ENCODE measurements at regions not wholly inside any gene's neighbourhood (a gene's known extent, or its start where the extent isn't known, plus 50 kb on each side); places are given as distances from the start of the nearest gene placed in this dataset.

DNA sequence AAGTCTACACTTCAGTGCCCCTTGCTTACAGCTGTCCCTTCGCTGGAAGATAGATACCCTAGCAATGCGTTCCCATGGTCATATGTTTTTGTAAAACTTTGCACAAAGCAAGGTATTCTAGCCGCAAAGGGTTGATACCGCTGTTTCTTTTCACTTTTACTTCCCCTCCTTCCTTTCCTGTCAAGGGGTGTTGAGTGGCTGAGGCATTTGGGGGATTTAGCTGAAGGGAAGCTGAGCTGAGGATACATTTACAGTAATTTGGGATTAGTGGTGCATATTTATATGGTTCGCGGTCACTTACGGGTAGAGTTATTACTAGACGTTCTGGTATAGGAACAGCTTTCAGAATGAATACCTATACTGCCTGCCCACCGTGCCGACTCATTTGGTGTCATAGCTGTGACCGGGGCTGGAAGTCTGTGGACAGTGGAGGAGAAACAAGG, 86.9 kb upstream of the WNT11 start:
- Histone ChIP-seq H3K27ac (ENCODE audit: low read length) (no peak overlapping the region), H3K4me3 (ENCODE audit: low read depth in 2 of 2, low read length in 2 of 2) (no peak overlapping the region), H3K27me3 (ENCODE audit: control insufficient read depth, insufficient read depth, low read length) (no peaks in the 10 kb centered on the region), H3K4me1 (ENCODE audit: control insufficient read depth, insufficient read depth, low read length) (no peaks in the 10 kb centered on the region), H3K9me3 (ENCODE audit: control insufficient read depth, insufficient read depth, low read depth, low read length) (no peaks in the 10 kb centered on the region), H3K36me3 (ENCODE audit: control insufficient read depth, insufficient read depth, low read length) (no peaks in the 10 kb centered on the region)
- ATAC-seq: no peak
- no TSS peak for BruUV-seq (replicated peaks)
- in situ Hi-C loops (cut with HindIII; ENCODE audit: low pct_unique_long_range_greater_than_20kb, low sequenced_read_pairs): no loop called here
- CTCF ChIA-PET: interaction anchor here (1.1 kb wide), 1 partner anchor 9 kb away, joined by 4 read pairs; no protein-coding TSS in a partner anchor
- TF ChIP-seq, protein P1, sequence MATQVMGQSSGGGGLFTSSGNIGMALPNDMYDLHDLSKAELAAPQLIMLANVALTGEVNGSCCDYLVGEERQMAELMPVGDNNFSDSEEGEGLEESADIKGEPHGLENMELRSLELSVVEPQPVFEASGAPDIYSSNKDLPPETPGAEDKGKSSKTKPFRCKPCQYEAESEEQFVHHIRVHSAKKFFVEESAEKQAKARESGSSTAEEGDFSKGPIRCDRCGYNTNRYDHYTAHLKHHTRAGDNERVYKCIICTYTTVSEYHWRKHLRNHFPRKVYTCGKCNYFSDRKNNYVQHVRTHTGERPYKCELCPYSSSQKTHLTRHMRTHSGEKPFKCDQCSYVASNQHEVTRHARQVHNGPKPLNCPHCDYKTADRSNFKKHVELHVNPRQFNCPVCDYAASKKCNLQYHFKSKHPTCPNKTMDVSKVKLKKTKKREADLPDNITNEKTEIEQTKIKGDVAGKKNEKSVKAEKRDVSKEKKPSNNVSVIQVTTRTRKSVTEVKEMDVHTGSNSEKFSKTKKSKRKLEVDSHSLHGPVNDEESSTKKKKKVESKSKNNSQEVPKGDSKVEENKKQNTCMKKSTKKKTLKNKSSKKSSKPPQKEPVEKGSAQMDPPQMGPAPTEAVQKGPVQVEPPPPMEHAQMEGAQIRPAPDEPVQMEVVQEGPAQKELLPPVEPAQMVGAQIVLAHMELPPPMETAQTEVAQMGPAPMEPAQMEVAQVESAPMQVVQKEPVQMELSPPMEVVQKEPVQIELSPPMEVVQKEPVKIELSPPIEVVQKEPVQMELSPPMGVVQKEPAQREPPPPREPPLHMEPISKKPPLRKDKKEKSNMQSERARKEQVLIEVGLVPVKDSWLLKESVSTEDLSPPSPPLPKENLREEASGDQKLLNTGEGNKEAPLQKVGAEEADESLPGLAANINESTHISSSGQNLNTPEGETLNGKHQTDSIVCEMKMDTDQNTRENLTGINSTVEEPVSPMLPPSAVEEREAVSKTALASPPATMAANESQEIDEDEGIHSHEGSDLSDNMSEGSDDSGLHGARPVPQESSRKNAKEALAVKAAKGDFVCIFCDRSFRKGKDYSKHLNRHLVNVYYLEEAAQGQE (IDR thresholded peaks at IDR 0.05; ENCODE audit: insufficient read depth in 1 of 2, low read depth in 2 of 2, low read length in 1 of 2): no peak
- TF ChIP-seq POLR2AphosphoS5 (IDR thresholded peaks at IDR 0.05; ENCODE audit: low read depth, low read length): no peak
- TF ChIP-seq TCF7L2 (IDR thresholded peaks at IDR 0.05; ENCODE audit: low read depth, low read length): no peak
- no peak for TF ChIP-seq SIN3A (IDR thresholded peaks at IDR 0.05; ENCODE audit: borderline replicate concordance, insufficient read depth, low read depth, low read length)
- TF ChIP-seq, protein P2, sequence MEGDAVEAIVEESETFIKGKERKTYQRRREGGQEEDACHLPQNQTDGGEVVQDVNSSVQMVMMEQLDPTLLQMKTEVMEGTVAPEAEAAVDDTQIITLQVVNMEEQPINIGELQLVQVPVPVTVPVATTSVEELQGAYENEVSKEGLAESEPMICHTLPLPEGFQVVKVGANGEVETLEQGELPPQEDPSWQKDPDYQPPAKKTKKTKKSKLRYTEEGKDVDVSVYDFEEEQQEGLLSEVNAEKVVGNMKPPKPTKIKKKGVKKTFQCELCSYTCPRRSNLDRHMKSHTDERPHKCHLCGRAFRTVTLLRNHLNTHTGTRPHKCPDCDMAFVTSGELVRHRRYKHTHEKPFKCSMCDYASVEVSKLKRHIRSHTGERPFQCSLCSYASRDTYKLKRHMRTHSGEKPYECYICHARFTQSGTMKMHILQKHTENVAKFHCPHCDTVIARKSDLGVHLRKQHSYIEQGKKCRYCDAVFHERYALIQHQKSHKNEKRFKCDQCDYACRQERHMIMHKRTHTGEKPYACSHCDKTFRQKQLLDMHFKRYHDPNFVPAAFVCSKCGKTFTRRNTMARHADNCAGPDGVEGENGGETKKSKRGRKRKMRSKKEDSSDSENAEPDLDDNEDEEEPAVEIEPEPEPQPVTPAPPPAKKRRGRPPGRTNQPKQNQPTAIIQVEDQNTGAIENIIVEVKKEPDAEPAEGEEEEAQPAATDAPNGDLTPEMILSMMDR (IDR thresholded peaks at IDR 0.05): no peak
- DNase-seq (ENCODE audit: low read depth, low spot score): no peak
- intact Hi-C loops (cut with micrococcal nuclease; ENCODE audit: unreplicated experiment): no loop called here
- POLR2A ChIA-PET: no interaction called here

DNA sequence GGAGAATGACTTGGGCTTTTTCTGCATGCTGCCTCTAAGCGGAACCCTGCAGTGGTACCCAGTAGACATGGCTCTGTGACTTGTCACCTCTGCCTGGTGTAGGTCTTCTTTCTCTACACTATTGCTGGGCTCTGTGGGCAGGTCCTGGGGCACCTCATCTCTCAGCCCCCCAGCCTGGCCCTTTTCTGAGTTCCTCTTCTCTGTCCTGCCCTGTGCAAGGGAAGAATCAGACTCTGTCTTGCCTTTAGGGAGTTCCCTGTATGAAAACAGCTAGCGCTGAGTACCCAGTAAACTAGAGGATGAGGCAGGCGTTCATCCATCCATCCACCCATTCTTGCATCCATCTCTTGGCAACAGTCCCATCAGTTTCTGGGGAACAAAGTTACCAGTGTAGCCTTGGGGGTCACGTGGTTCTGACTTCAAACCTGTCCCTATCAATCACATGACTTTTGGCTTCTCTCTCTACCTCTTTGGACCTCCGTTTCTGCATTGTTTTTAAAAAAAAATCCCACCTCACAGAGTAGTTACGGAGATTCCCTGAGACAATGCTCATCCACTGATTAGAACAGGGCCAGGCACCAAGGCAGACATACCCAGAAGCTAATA, 86.4 kb upstream of the WNT11 start:
- H3K36me3 ChIP-seq (ENCODE audit: control insufficient read depth, insufficient read depth, low read length): no peaks in the 10 kb centered on the region
- no peak overlapping the region for H3K27ac ChIP-seq (ENCODE audit: low read length)
- in situ Hi-C loops (cut with HindIII; ENCODE audit: low pct_unique_long_range_greater_than_20kb, low sequenced_read_pairs) (no loop called here), intact Hi-C loops (cut with micrococcal nuclease; ENCODE audit: unreplicated experiment) (no loop called here)
- no peaks in the 10 kb centered on the region for H3K9me3 ChIP-seq (ENCODE audit: control insufficient read depth, insufficient read depth, low read depth, low read length)
- ChIA-PET POLR2A (no interaction called here), CTCF (interaction anchor here (1.1 kb wide), 1 partner anchor 8 kb away, joined by 4 read pairs; no protein-coding TSS in a partner anchor)
- no peak for ATAC-seq
- no peak overlapping the region for H3K4me3 ChIP-seq (ENCODE audit: low read depth in 2 of 2, low read length in 2 of 2)
- no TSS peak for BruUV-seq (replicated peaks)
- TF ChIP-seq POLR2AphosphoS5 (IDR thresholded peaks at IDR 0.05; ENCODE audit: low read depth, low read length) (no peak), TCF7L2 (IDR thresholded peaks at IDR 0.05; ENCODE audit: low read depth, low read length) (no peak), SIN3A (IDR thresholded peaks at IDR 0.05; ENCODE audit: borderline replicate concordance, insufficient read depth, low read depth, low read length) (no peak)
- TF ChIP-seq, protein P1 (IDR thresholded peaks at IDR 0.05; ENCODE audit: insufficient read depth in 1 of 2, low read depth in 2 of 2, low read length in 1 of 2): no peak
- TF ChIP-seq, protein P2 (IDR thresholded peaks at IDR 0.05): no peak
- no peaks in the 10 kb centered on the region for H3K27me3 ChIP-seq (ENCODE audit: control insufficient read depth, insufficient read depth, low read length)
- H3K4me1 ChIP-seq (ENCODE audit: control insufficient read depth, insufficient read depth, low read length): no peaks in the 10 kb centered on the region
- no peak for DNase-seq (ENCODE audit: low read depth, low spot score)
